SU-DHL-6 (cell line): ENCODE measurements at regions not wholly inside any gene's neighbourhood (a gene's known extent, or its start where the extent isn't known, plus 50 kb on each side); places are given as distances from the start of the nearest gene placed in this dataset.

Experiments
- EZH2phosphoT487 ChIP-seq: fragments of 200-600 bp; sonication (generic), shearing (Covaris generic); conservative IDR thresholded peaks from 2 replicates; pipeline ENCODE4 v1.6.1; 2018; ENCODE audit warnings: mild to moderate bottlenecking, antibody characterized with exemption, low read length, moderate library complexity, mixed read lengths
- TF ChIP-seq, protein P1 (sequence below): fragments of 200-600 bp; sonication (generic); IDR thresholded peaks from one replicate; pipeline ENCODE4 v1.5.1; 2017; ENCODE audit warnings: antibody characterized with exemption, mild to moderate bottlenecking, low read length, moderate library complexity; ENCODE audit not compliant: insufficient read depth, poor library complexity, severe bottlenecking

- TF ChIP-seq, protein P1, sequence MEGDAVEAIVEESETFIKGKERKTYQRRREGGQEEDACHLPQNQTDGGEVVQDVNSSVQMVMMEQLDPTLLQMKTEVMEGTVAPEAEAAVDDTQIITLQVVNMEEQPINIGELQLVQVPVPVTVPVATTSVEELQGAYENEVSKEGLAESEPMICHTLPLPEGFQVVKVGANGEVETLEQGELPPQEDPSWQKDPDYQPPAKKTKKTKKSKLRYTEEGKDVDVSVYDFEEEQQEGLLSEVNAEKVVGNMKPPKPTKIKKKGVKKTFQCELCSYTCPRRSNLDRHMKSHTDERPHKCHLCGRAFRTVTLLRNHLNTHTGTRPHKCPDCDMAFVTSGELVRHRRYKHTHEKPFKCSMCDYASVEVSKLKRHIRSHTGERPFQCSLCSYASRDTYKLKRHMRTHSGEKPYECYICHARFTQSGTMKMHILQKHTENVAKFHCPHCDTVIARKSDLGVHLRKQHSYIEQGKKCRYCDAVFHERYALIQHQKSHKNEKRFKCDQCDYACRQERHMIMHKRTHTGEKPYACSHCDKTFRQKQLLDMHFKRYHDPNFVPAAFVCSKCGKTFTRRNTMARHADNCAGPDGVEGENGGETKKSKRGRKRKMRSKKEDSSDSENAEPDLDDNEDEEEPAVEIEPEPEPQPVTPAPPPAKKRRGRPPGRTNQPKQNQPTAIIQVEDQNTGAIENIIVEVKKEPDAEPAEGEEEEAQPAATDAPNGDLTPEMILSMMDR: no peak
- TF ChIP-seq EZH2phosphoT487: no peak
These were observed 103.7 kb downstream of the USP22 start for GRCh38 chr17:20938988-20939615.
